ENCODE measurements at regions not wholly inside any gene's neighbourhood (a gene's known extent, or its start where the extent isn't known, plus 50 kb on each side); places are given as distances from the start of the nearest gene placed in this dataset.

GRCh38 chr2:217152831-217153230 lies 293.0 kb upstream of the TNP1 start:
- no peak overlapping the region for H3K4me3 ChIP-seq (ENCODE audit: low read length)
- H3K27me3 ChIP-seq (replicated peaks; ENCODE audit: control insufficient read depth, insufficient read depth, low read length) = no peaks in the 10 kb centered on the region
- no peak for DNase-seq (ENCODE audit: low read depth)
- H3K4me1 ChIP-seq (ENCODE audit: control insufficient read depth, insufficient read depth, low read length) = peaks cover 4% of the 10 kb centered on the region
- no peak overlapping the region for H3K9ac ChIP-seq (ENCODE audit: low read length)
- no peaks in the 10 kb centered on the region for H3K9me3 ChIP-seq (ENCODE audit: control insufficient read depth, low read length)
- H3K36me3 ChIP-seq (ENCODE audit: control insufficient read depth, insufficient read depth, low read length, severe bottlenecking) = no peaks in the 10 kb centered on the region

GRCh38 chr2:217151509-217152206 lies 291.8 kb upstream of the TNP1 start:
- Histone ChIP-seq H3K36me3 (ENCODE audit: control insufficient read depth, insufficient read depth, low read length, severe bottlenecking) (no peaks in the 10 kb centered on the region), H3K9me3 (ENCODE audit: control insufficient read depth, low read length) (no peaks in the 10 kb centered on the region), H3K9ac (ENCODE audit: low read length) (no peak overlapping the region), H3K4me1 (ENCODE audit: control insufficient read depth, insufficient read depth, low read length) (peaks cover 4% of the 10 kb centered on the region), H3K27me3 (replicated peaks; ENCODE audit: control insufficient read depth, insufficient read depth, low read length) (no peaks in the 10 kb centered on the region), H3K4me3 (ENCODE audit: low read length) (no peak overlapping the region)
- no peak for DNase-seq (ENCODE audit: low read depth)

GRCh38 chr2:217150236-217150635 lies 290.4 kb upstream of the TNP1 start:
- DNase-seq (ENCODE audit: low read depth) = peak; percentile 77
- H3K9me3 ChIP-seq (ENCODE audit: control insufficient read depth, low read length) = no peaks in the 10 kb centered on the region

GRCh38 chr2:217149087-217149660 lies 289.3 kb upstream of the TNP1 start:
- H3K9me3 ChIP-seq (ENCODE audit: control insufficient read depth, low read length) = no peaks in the 10 kb centered on the region
- H3K9ac ChIP-seq (ENCODE audit: low read length) = no peak overlapping the region
- no peak overlapping the region for H3K4me3 ChIP-seq (ENCODE audit: low read length)
- DNase-seq (ENCODE audit: low read depth) = no peak
- H3K36me3 ChIP-seq (ENCODE audit: control insufficient read depth, insufficient read depth, low read length, severe bottlenecking) = no peaks in the 10 kb centered on the region
- H3K4me1 ChIP-seq (ENCODE audit: control insufficient read depth, insufficient read depth, low read length) = peaks cover 4% of the 10 kb centered on the region
- no peaks in the 10 kb centered on the region for H3K27me3 ChIP-seq (replicated peaks; ENCODE audit: control insufficient read depth, insufficient read depth, low read length)

More at GRCh38 chr2:217150236-217150635, 290.4 kb upstream of the TNP1 start:
- Histone ChIP-seq H3K4me1 (ENCODE audit: control insufficient read depth, insufficient read depth, low read length) (peaks cover 4% of the 10 kb centered on the region), H3K36me3 (ENCODE audit: control insufficient read depth, insufficient read depth, low read length, severe bottlenecking) (no peaks in the 10 kb centered on the region), H3K4me3 (ENCODE audit: low read length) (no peak overlapping the region), H3K27me3 (replicated peaks; ENCODE audit: control insufficient read depth, insufficient read depth, low read length) (no peaks in the 10 kb centered on the region), H3K9ac (ENCODE audit: low read length) (no peak overlapping the region)

GRCh38 chr2:217147818-217148217 lies 288.0 kb upstream of the TNP1 start:
- no peaks in the 10 kb centered on the region for H3K36me3 ChIP-seq (ENCODE audit: control insufficient read depth, insufficient read depth, low read length, severe bottlenecking)
- H3K9ac ChIP-seq (ENCODE audit: low read length) = no peak overlapping the region
- DNase-seq (ENCODE audit: low read depth) = no peak
- H3K4me3 ChIP-seq (ENCODE audit: low read length) = no peak overlapping the region
- peaks cover 4% of the 10 kb centered on the region for H3K4me1 ChIP-seq (ENCODE audit: control insufficient read depth, insufficient read depth, low read length)
- H3K27me3 ChIP-seq (replicated peaks; ENCODE audit: control insufficient read depth, insufficient read depth, low read length) = no peaks in the 10 kb centered on the region
- no peaks in the 10 kb centered on the region for H3K9me3 ChIP-seq (ENCODE audit: control insufficient read depth, low read length)

- Histone ChIP-seq H3K27me3 (replicated peaks; ENCODE audit: control insufficient read depth, insufficient read depth, low read length) (no peaks in the 10 kb centered on the region), H3K4me1 (ENCODE audit: control insufficient read depth, insufficient read depth, low read length) (peaks cover 4% of the 10 kb centered on the region), H3K36me3 (ENCODE audit: control insufficient read depth, insufficient read depth, low read length, severe bottlenecking) (no peaks in the 10 kb centered on the region), H3K9ac (ENCODE audit: low read length) (no peak overlapping the region), H3K9me3 (ENCODE audit: control insufficient read depth, low read length) (peaks cover 8% of the 10 kb centered on the region), H3K4me3 (ENCODE audit: low read length) (no peak overlapping the region)
- no peak for DNase-seq (ENCODE audit: low read depth)
These were observed 287.1 kb upstream of the TNP1 start for GRCh38 chr2:217146956-217147355.

- no peak for DNase-seq (ENCODE audit: low read depth)
- Histone ChIP-seq H3K27me3 (replicated peaks; ENCODE audit: control insufficient read depth, insufficient read depth, low read length) (no peaks in the 10 kb centered on the region), H3K4me1 (ENCODE audit: control insufficient read depth, insufficient read depth, low read length) (no peaks in the 10 kb centered on the region), H3K9ac (ENCODE audit: low read length) (no peak overlapping the region), H3K9me3 (ENCODE audit: control insufficient read depth, low read length) (peaks cover 36% of the 10 kb centered on the region), H3K4me3 (ENCODE audit: low read length) (no peak overlapping the region), H3K36me3 (ENCODE audit: control insufficient read depth, insufficient read depth, low read length, severe bottlenecking) (no peaks in the 10 kb centered on the region)
These were observed 282.9 kb upstream of the TNP1 start for GRCh38 chr2:217142649-217143266.

- no peaks in the 10 kb centered on the region for H3K27me3 ChIP-seq (replicated peaks; ENCODE audit: control insufficient read depth, insufficient read depth, low read length)
- H3K36me3 ChIP-seq (ENCODE audit: control insufficient read depth, insufficient read depth, low read length, severe bottlenecking) = no peaks in the 10 kb centered on the region
- H3K9ac ChIP-seq (ENCODE audit: low read length) = no peak overlapping the region
- DNase-seq (ENCODE audit: low read depth) = no peak
- H3K4me1 ChIP-seq (ENCODE audit: control insufficient read depth, insufficient read depth, low read length) = no peaks in the 10 kb centered on the region
- peaks cover 54% of the 10 kb centered on the region for H3K9me3 ChIP-seq (ENCODE audit: control insufficient read depth, low read length)
- H3K4me3 ChIP-seq (ENCODE audit: low read length) = no peak overlapping the region
These were observed 278.4 kb upstream of the TNP1 start for GRCh38 chr2:217138284-217138683.

- peak; percentile 75 for DNase-seq (ENCODE audit: low read depth)
- Histone ChIP-seq H3K4me3 (ENCODE audit: low read length) (no peak overlapping the region), H3K9me3 (ENCODE audit: control insufficient read depth, low read length) (no peaks in the 10 kb centered on the region), H3K4me1 (ENCODE audit: control insufficient read depth, insufficient read depth, low read length) (no peaks in the 10 kb centered on the region), H3K36me3 (ENCODE audit: control insufficient read depth, insufficient read depth, low read length, severe bottlenecking) (no peaks in the 10 kb centered on the region), H3K9ac (ENCODE audit: low read length) (no peak overlapping the region), H3K27me3 (replicated peaks; ENCODE audit: control insufficient read depth, insufficient read depth, low read length) (no peaks in the 10 kb centered on the region)
These were observed 267.9 kb upstream of the TNP1 start for GRCh38 chr2:217127744-217128143.

- no peak overlapping the region for H3K4me3 ChIP-seq (ENCODE audit: low read length)
- H3K9me3 ChIP-seq (ENCODE audit: control insufficient read depth, low read length) = no peaks in the 10 kb centered on the region
- no peaks in the 10 kb centered on the region for H3K36me3 ChIP-seq (ENCODE audit: control insufficient read depth, insufficient read depth, low read length, severe bottlenecking)
- H3K4me1 ChIP-seq (ENCODE audit: control insufficient read depth, insufficient read depth, low read length) = no peaks in the 10 kb centered on the region
- H3K27me3 ChIP-seq (replicated peaks; ENCODE audit: control insufficient read depth, insufficient read depth, low read length) = no peaks in the 10 kb centered on the region
- H3K9ac ChIP-seq (ENCODE audit: low read length) = no peak overlapping the region
- DNase-seq (ENCODE audit: low read depth) = no peak
These were observed 265.1 kb upstream of the TNP1 start for GRCh38 chr2:217125014-217125413.

GRCh38 chr2:217124050-217124449 lies 264.2 kb upstream of the TNP1 start:
- no peak for DNase-seq (ENCODE audit: low read depth)
- Histone ChIP-seq H3K4me3 (ENCODE audit: low read length) (no peak overlapping the region), H3K9me3 (ENCODE audit: control insufficient read depth, low read length) (no peaks in the 10 kb centered on the region), H3K36me3 (ENCODE audit: control insufficient read depth, insufficient read depth, low read length, severe bottlenecking) (no peaks in the 10 kb centered on the region), H3K9ac (ENCODE audit: low read length) (no peak overlapping the region), H3K27me3 (replicated peaks; ENCODE audit: control insufficient read depth, insufficient read depth, low read length) (no peaks in the 10 kb centered on the region), H3K4me1 (ENCODE audit: control insufficient read depth, insufficient read depth, low read length) (no peaks in the 10 kb centered on the region)

Measured in adipocyte (in vitro differentiated cells).